Hepatocyte (in vitro differentiated cells): ENCODE measurements at regions not wholly inside any gene's neighbourhood (a gene's known extent, or its start where the extent isn't known, plus 50 kb on each side); places are given as distances from the start of the nearest gene placed in this dataset.

Source experiments
- CTCF ChIP-seq: fragments of 200-600 bp; sonication (generic); IDR thresholded peaks from 2 replicates; pipeline ENCODE4 v1.5.1; 2016; ENCODE audit warnings: antibody characterized with exemption, mild to moderate bottlenecking; ENCODE audit not compliant: poor library complexity
- EZH2phosphoT487 ChIP-seq: fragments of 200-600 bp; sonication (generic); IDR thresholded peaks from one replicate; pipeline ENCODE4 v1.6.1; 2018; ENCODE audit warnings: antibody characterized with exemption, mild to moderate bottlenecking, low read depth, moderate library complexity; ENCODE audit not compliant: unreplicated experiment, severe bottlenecking

- no peak for TF ChIP-seq CTCF
- TF ChIP-seq EZH2phosphoT487, result no peak
Observed at GRCh38 chr12:125742413-125742812, 677.2 kb downstream of the AACS start.
